Stimulated activated CD4-positive, alpha-beta T cell treated with anti-CD3 and anti-CD28 coated beads, Interleukin-12 subunit alpha, Interleukin-12 subunit beta, amount 100 ng/mL, for 4 hours (primary cell): ENCODE measurements at regions not wholly inside any gene's neighbourhood (a gene's known extent, or its start where the extent isn't known, plus 50 kb on each side); places are given as distances from the start of the nearest gene placed in this dataset.

ENCODE experiments used
- DNase-seq: peaks from one replicate; pipeline ENCODE4 v3.0.0-alpha.2; 2020

GRCh38 chr10:128539510-128540127, 413.4 kb upstream of the MKI67 start:
- DNase-seq = no peak

GRCh38 chr10:128540128-128540762, 414.0 kb upstream of the MKI67 start:
- DNase-seq = no peak

GRCh38 chr10:128540781-128541761, 414.8 kb upstream of the MKI67 start:
- no peak for DNase-seq

- no peak for DNase-seq
Measured at GRCh38 chr10:128541926-128542475, 415.8 kb upstream of the MKI67 start.

GRCh38 chr10:128542659-128543058, 416.4 kb upstream of the MKI67 start:
- DNase-seq = no peak

- DNase-seq = no peak
Measured at GRCh38 chr10:128543151-128543550, 416.9 kb upstream of the MKI67 start.

GRCh38 chr10:128545216-128545615, 419.0 kb upstream of the MKI67 start:
- DNase-seq = no peak

GRCh38 chr10:128546651-128547165, 420.5 kb upstream of the MKI67 start:
- no peak for DNase-seq

- DNase-seq = no peak
Measured at GRCh38 chr10:128549101-128549608, 422.9 kb upstream of the MKI67 start.

GRCh38 chr10:128550045-128550444, 423.8 kb upstream of the MKI67 start:
- no peak for DNase-seq

- DNase-seq = no peak
Measured at GRCh38 chr10:128551475-128551874, 425.3 kb upstream of the MKI67 start.

- no peak for DNase-seq
Measured at GRCh38 chr10:128553755-128554154, 427.5 kb upstream of the MKI67 start.

- DNase-seq = no peak
Measured at GRCh38 chr10:128556182-128557110, 430.2 kb upstream of the MKI67 start.

- DNase-seq = no peak
Measured at GRCh38 chr10:128557149-128557710, 431.0 kb upstream of the MKI67 start.

- DNase-seq = no peak
Measured at GRCh38 chr10:128560406-128560805, 434.2 kb upstream of the MKI67 start.

- no peak for DNase-seq
Measured at GRCh38 chr10:128560993-128561392, 434.8 kb upstream of the MKI67 start.

- no peak for DNase-seq
Measured at GRCh38 chr10:128563387-128563786, 437.2 kb upstream of the MKI67 start.

GRCh38 chr10:128563904-128564303, 437.7 kb upstream of the MKI67 start:
- DNase-seq = no peak

- no peak for DNase-seq
Measured at GRCh38 chr10:128566361-128566968, 440.2 kb upstream of the MKI67 start.

- DNase-seq = no peak
Measured at GRCh38 chr10:128567551-128567950, 441.3 kb upstream of the MKI67 start.

GRCh38 chr10:128568041-128568440, 441.8 kb upstream of the MKI67 start:
- DNase-seq = no peak
